GM20431 (cell line): ENCODE measurements at regions not wholly inside any gene's neighbourhood (a gene's known extent, or its start where the extent isn't known, plus 50 kb on each side); places are given as distances from the start of the nearest gene placed in this dataset.

Source experiments
- in situ Hi-C: fragments of 300-500 bp; cut with MseI, MboI; formaldehyde crosslinking; loops from one replicate; pipeline ENCODE4 v1.15.0; 2020; ENCODE audit warnings: low sequenced_read_pairs; ENCODE audit not compliant: unreplicated experiment

- in situ Hi-C loops: no loop called here
Measured at GRCh38 chr12:104814944-104815343, 143.1 kb downstream of the SLC41A2 start.
